ENCODE measurements at regions not wholly inside any gene's neighbourhood (a gene's known extent, or its start where the extent isn't known, plus 50 kb on each side); places are given as distances from the start of the nearest gene placed in this dataset.

- CTCF ChIA-PET: no interaction called here
- no peak for DNase-seq
- Mint-ChIP-seq H3K36me3 (ENCODE audit: insufficient read depth, unreplicated experiment) (no peaks in the 10 kb centered on the region), H3K27ac (ENCODE audit: unreplicated experiment) (no peak overlapping the region), H3K4me1 (ENCODE audit: low read depth, unreplicated experiment) (no peaks in the 10 kb centered on the region), H3K4me3 (ENCODE audit: low read depth, unreplicated experiment) (no peak overlapping the region), H3K9me3 (ENCODE audit: low read depth, unreplicated experiment) (peaks cover 3% of the 10 kb centered on the region), H3K27me3 (ENCODE audit: unreplicated experiment) (no peaks in the 10 kb centered on the region)
- no TSS peak for BruUV-seq (replicated peaks)
- TF ChIP-seq CTCF (IDR thresholded peaks at IDR 0.05; ENCODE audit: unreplicated experiment): no peak
- intact Hi-C loops (cut with micrococcal nuclease; ENCODE audit: unreplicated experiment): no loop called here
These were observed 360.0 kb upstream of the ZNF462 start for GRCh38 chr9:106502930-106503329.

GRCh38 chr9:106503759-106504158 lies 359.2 kb upstream of the ZNF462 start:
- Mint-ChIP-seq H3K9me3 (ENCODE audit: low read depth, unreplicated experiment) (peaks cover 3% of the 10 kb centered on the region), H3K27ac (ENCODE audit: unreplicated experiment) (no peak overlapping the region), H3K4me3 (ENCODE audit: low read depth, unreplicated experiment) (no peak overlapping the region), H3K4me1 (ENCODE audit: low read depth, unreplicated experiment) (no peaks in the 10 kb centered on the region), H3K27me3 (ENCODE audit: unreplicated experiment) (no peaks in the 10 kb centered on the region), H3K36me3 (ENCODE audit: insufficient read depth, unreplicated experiment) (no peaks in the 10 kb centered on the region)
- intact Hi-C loops (cut with micrococcal nuclease; ENCODE audit: unreplicated experiment): no loop called here
- TF ChIP-seq CTCF (IDR thresholded peaks at IDR 0.05; ENCODE audit: unreplicated experiment): no peak
- CTCF ChIA-PET: interaction anchor here (0.7 kb wide), 1 partner anchor 1319 kb away, joined by 8 read pairs; no protein-coding TSS in a partner anchor
- BruUV-seq (replicated peaks): no TSS peak
- DNase-seq: no peak

GRCh38 chr9:106526716-106527204 lies 336.2 kb upstream of the ZNF462 start:
- no peak for DNase-seq
- TF ChIP-seq CTCF (IDR thresholded peaks at IDR 0.05; ENCODE audit: unreplicated experiment): no peak
- CTCF ChIA-PET: no interaction called here
- H3K27me3 Mint-ChIP-seq (ENCODE audit: unreplicated experiment): no peaks in the 10 kb centered on the region
- H3K36me3 Mint-ChIP-seq (ENCODE audit: insufficient read depth, unreplicated experiment): no peaks in the 10 kb centered on the region
- intact Hi-C loops (cut with micrococcal nuclease; ENCODE audit: unreplicated experiment): no loop called here
- no peak overlapping the region for H3K4me3 Mint-ChIP-seq (ENCODE audit: low read depth, unreplicated experiment)
- H3K9me3 Mint-ChIP-seq (ENCODE audit: low read depth, unreplicated experiment): no peaks in the 10 kb centered on the region
- H3K27ac Mint-ChIP-seq (ENCODE audit: unreplicated experiment): no peak overlapping the region
- BruUV-seq (replicated peaks): no TSS peak
- no peaks in the 10 kb centered on the region for H3K4me1 Mint-ChIP-seq (ENCODE audit: low read depth, unreplicated experiment)

- no peak for TF ChIP-seq CTCF (IDR thresholded peaks at IDR 0.05; ENCODE audit: unreplicated experiment)
- no TSS peak for BruUV-seq (replicated peaks)
- H3K4me1 Mint-ChIP-seq (ENCODE audit: low read depth, unreplicated experiment): no peaks in the 10 kb centered on the region
- CTCF ChIA-PET: no interaction called here
- no peak for DNase-seq
- intact Hi-C loops (cut with micrococcal nuclease; ENCODE audit: unreplicated experiment): no loop called here
- H3K9me3 Mint-ChIP-seq (ENCODE audit: low read depth, unreplicated experiment): no peaks in the 10 kb centered on the region
- H3K36me3 Mint-ChIP-seq (ENCODE audit: insufficient read depth, unreplicated experiment): no peaks in the 10 kb centered on the region
- H3K4me3 Mint-ChIP-seq (ENCODE audit: low read depth, unreplicated experiment): no peak overlapping the region
- H3K27ac Mint-ChIP-seq (ENCODE audit: unreplicated experiment): no peak overlapping the region
- H3K27me3 Mint-ChIP-seq (ENCODE audit: unreplicated experiment): no peaks in the 10 kb centered on the region
These were observed 334.8 kb upstream of the ZNF462 start for GRCh38 chr9:106528158-106528557.
